ENCODE measurements at regions not wholly inside any gene's neighbourhood (a gene's known extent, or its start where the extent isn't known, plus 50 kb on each side); places are given as distances from the start of the nearest gene placed in this dataset.

GRCh38 chr12:61308220-61308619, 952.0 kb upstream of the USP15 start:
- Histone ChIP-seq H3K27me3 (replicated peaks; ENCODE audit: insufficient read depth) (no peaks in the 10 kb centered on the region), H3K9me3 (no peaks in the 10 kb centered on the region), H3K27ac (no peak overlapping the region), H3K4me1 (replicated peaks) (no peaks in the 10 kb centered on the region), H3K36me3 (no peaks in the 10 kb centered on the region), H3K4me3 (no peak overlapping the region)
- no peak for DNase-seq (ENCODE audit: low spot score)
- 96% methylated on average over 2 of the region's 2 CpGs for WGBS
- intact Hi-C loops (cut with DNase I) = no loop called here
- TF ChIP-seq POLR2AphosphoS5 (IDR thresholded peaks at IDR 0.05) (no peak), POLR2A (IDR thresholded peaks at IDR 0.05) (no peak), CTCF (IDR thresholded peaks at IDR 0.05) (no peak)

- H3K9me3 ChIP-seq = no peaks in the 10 kb centered on the region
- no peaks in the 10 kb centered on the region for H3K36me3 ChIP-seq
- H3K27me3 ChIP-seq (replicated peaks; ENCODE audit: insufficient read depth) = no peaks in the 10 kb centered on the region
- no peak for TF ChIP-seq POLR2AphosphoS5 (IDR thresholded peaks at IDR 0.05)
- DNase-seq (ENCODE audit: low spot score) = no peak
- intact Hi-C loops (cut with DNase I) = no loop called here
- H3K4me3 ChIP-seq = no peak overlapping the region
- H3K27ac ChIP-seq = no peak overlapping the region
- no peaks in the 10 kb centered on the region for H3K4me1 ChIP-seq (replicated peaks)
These were observed 948.8 kb upstream of the USP15 start for GRCh38 chr12:61311413-61311812.

- intact Hi-C loops (cut with DNase I) = no loop called here
- Histone ChIP-seq H3K36me3 (no peaks in the 10 kb centered on the region), H3K4me1 (replicated peaks) (no peaks in the 10 kb centered on the region), H3K27ac (no peak overlapping the region), H3K4me3 (no peak overlapping the region), H3K9me3 (no peaks in the 10 kb centered on the region), H3K27me3 (replicated peaks; ENCODE audit: insufficient read depth) (no peaks in the 10 kb centered on the region)
- 86% methylated on average over 3 of the region's 3 CpGs for WGBS
- no peak for DNase-seq (ENCODE audit: low spot score)
- TF ChIP-seq POLR2AphosphoS5 (IDR thresholded peaks at IDR 0.05) (no peak), POLR2A (IDR thresholded peaks at IDR 0.05) (no peak), CTCF (IDR thresholded peaks at IDR 0.05) (no peak)
These were observed 911.3 kb upstream of the USP15 start for GRCh38 chr12:61348871-61349270.

- intact Hi-C loops (cut with DNase I) = no loop called here
- TF ChIP-seq POLR2AphosphoS5 (IDR thresholded peaks at IDR 0.05) = no peak
- TF ChIP-seq POLR2A (IDR thresholded peaks at IDR 0.05) = no peak
- TF ChIP-seq CTCF (IDR thresholded peaks at IDR 0.05) = no peak
- no peaks in the 10 kb centered on the region for H3K9me3 ChIP-seq
- no peaks in the 10 kb centered on the region for H3K36me3 ChIP-seq
- H3K27ac ChIP-seq = no peak overlapping the region
- no peaks in the 10 kb centered on the region for H3K27me3 ChIP-seq (replicated peaks; ENCODE audit: insufficient read depth)
- 94% methylated on average over 10 of the region's 10 CpGs for WGBS
- H3K4me3 ChIP-seq = no peak overlapping the region
- no peak for DNase-seq (ENCODE audit: low spot score)
- no peaks in the 10 kb centered on the region for H3K4me1 ChIP-seq (replicated peaks)
These were observed 905.1 kb upstream of the USP15 start for GRCh38 chr12:61355105-61355504.

GRCh38 chr12:61356485-61356884, 903.7 kb upstream of the USP15 start:
- Histone ChIP-seq H3K9me3 (no peaks in the 10 kb centered on the region), H3K4me1 (replicated peaks) (no peaks in the 10 kb centered on the region), H3K27ac (no peak overlapping the region), H3K4me3 (no peak overlapping the region), H3K36me3 (no peaks in the 10 kb centered on the region), H3K27me3 (replicated peaks; ENCODE audit: insufficient read depth) (no peaks in the 10 kb centered on the region)
- no peak for DNase-seq (ENCODE audit: low spot score)
- intact Hi-C loops (cut with DNase I) = no loop called here
- 97% methylated on average over 6 of the region's 6 CpGs for WGBS
- TF ChIP-seq CTCF (IDR thresholded peaks at IDR 0.05) = no peak
- no peak for TF ChIP-seq POLR2AphosphoS5 (IDR thresholded peaks at IDR 0.05)
- no peak for TF ChIP-seq POLR2A (IDR thresholded peaks at IDR 0.05)

Data from prostate gland (tissue), 2 donors.